Parathyroid adenoma (tissue), 2 donors: ENCODE measurements at regions not wholly inside any gene's neighbourhood (a gene's known extent, or its start where the extent isn't known, plus 50 kb on each side); places are given as distances from the start of the nearest gene placed in this dataset.

Source experiments
- H2AFZ ChIP-seq: fragments of 300-600 bp; sonication (generic); one replicate; pipeline ENCODE4 v1.7.0; 2017; ENCODE audit warnings: antibody characterized with exemption, mild to moderate bottlenecking
- H3K27ac ChIP-seq: fragments of 300-600 bp; sonication (generic); one replicate; pipeline ENCODE4 v1.7.0; 2017
- H3K27me3 ChIP-seq: fragments of 300-600 bp; sonication (generic); one replicate; pipeline ENCODE4 v1.7.0; 2017; ENCODE audit warnings: low read length; ENCODE audit not compliant: control insufficient read depth, insufficient read depth
- H3K36me3 ChIP-seq: fragments of 300-600 bp; sonication (generic); one replicate; pipeline ENCODE4 v1.7.0; 2017; ENCODE audit warnings: low read length; ENCODE audit not compliant: control insufficient read depth, insufficient read depth
- H3K4me1 ChIP-seq: fragments of 300-600 bp; sonication (generic); one replicate; pipeline ENCODE4 v1.7.0; 2017; ENCODE audit warnings: control low read depth
- H3K4me2 ChIP-seq: fragments of 300-600 bp; sonication (generic); one replicate; pipeline ENCODE4 v1.7.0; 2017; ENCODE audit warnings: low read length
- H3K4me3 ChIP-seq: fragments of 300-600 bp; sonication (generic); one replicate; pipeline ENCODE4 v1.7.0; 2017; ENCODE audit warnings: low read depth, low read length
- H3K79me2 ChIP-seq: fragments of 300-600 bp; sonication (generic); one replicate; pipeline ENCODE4 v1.7.0; 2017; ENCODE audit warnings: control low read depth
- H3K9ac ChIP-seq: fragments of 300-600 bp; sonication (generic); one replicate; pipeline ENCODE4 v1.7.0; 2017; ENCODE audit warnings: mild to moderate bottlenecking
- H3K9me3 ChIP-seq: fragments of 300-600 bp; sonication (generic); one replicate; pipeline ENCODE4 v1.7.0; 2017; ENCODE audit warnings: low read length; ENCODE audit not compliant: control insufficient read depth
- TF ChIP-seq, protein P1 (sequence below): fragments of 300-600 bp; sonication (generic); IDR thresholded peaks from one replicate; pipeline ENCODE4 v1.7.0; 2017; ENCODE audit warnings: antibody characterized with exemption, mild to moderate bottlenecking
- donor health status: primary hyperparathyroidism.

DNA sequence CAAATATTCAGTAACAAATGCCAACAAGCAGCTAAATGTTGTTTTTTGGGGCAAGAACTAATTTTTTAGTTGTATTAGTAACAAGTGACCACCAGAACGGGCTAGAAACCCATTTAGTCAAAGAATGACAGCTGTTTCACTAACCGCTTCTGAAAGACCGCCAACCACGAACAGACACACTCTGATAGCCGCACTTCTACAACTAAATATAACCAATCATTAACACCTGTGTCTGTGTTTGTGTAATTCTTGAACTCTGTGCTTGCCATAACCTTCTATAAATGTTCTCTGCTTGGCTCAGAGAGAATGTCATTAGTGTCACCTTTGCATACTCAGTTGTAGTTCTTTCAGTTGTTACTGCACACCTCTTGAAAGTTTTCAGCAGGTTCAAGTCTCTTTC, 526.3 kb upstream of the LRRTM1 start:
- H2AFZ ChIP-seq, result no peak overlapping the region
- no peaks in the 10 kb centered on the region for H3K9me3 ChIP-seq
- H3K27ac ChIP-seq, result no peak overlapping the region
- H3K4me1 ChIP-seq, result no peaks in the 10 kb centered on the region
- TF ChIP-seq, protein P1, sequence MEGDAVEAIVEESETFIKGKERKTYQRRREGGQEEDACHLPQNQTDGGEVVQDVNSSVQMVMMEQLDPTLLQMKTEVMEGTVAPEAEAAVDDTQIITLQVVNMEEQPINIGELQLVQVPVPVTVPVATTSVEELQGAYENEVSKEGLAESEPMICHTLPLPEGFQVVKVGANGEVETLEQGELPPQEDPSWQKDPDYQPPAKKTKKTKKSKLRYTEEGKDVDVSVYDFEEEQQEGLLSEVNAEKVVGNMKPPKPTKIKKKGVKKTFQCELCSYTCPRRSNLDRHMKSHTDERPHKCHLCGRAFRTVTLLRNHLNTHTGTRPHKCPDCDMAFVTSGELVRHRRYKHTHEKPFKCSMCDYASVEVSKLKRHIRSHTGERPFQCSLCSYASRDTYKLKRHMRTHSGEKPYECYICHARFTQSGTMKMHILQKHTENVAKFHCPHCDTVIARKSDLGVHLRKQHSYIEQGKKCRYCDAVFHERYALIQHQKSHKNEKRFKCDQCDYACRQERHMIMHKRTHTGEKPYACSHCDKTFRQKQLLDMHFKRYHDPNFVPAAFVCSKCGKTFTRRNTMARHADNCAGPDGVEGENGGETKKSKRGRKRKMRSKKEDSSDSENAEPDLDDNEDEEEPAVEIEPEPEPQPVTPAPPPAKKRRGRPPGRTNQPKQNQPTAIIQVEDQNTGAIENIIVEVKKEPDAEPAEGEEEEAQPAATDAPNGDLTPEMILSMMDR, result no peak
- no peaks in the 10 kb centered on the region for H3K27me3 ChIP-seq
- no peak overlapping the region for H3K4me2 ChIP-seq
- H3K9ac ChIP-seq, result no peak overlapping the region
- H3K79me2 ChIP-seq, result no peaks in the 10 kb centered on the region
- no peak overlapping the region for H3K4me3 ChIP-seq
- H3K36me3 ChIP-seq, result no peaks in the 10 kb centered on the region

DNA sequence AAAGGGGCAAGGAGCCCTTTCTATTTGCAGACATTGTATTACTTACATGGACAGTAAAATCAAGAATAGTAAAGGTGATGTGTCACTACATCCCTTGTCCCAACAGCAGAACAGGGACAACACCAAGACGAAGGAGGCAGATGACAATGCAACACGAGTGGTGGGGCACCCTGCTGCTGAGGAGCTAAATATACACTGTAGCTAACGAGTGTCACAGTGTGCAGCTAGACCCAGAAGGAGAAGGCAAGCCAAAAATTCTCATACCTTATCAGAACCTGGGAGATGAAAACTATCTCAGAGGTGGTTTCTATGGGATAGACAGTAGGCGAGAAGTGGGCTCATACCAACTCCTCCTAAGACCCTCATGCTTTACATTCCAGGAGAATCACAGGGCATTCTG, 518.4 kb upstream of the LRRTM1 start:
- H3K4me3 ChIP-seq, result no peak overlapping the region
- no peak overlapping the region for H2AFZ ChIP-seq
- no peaks in the 10 kb centered on the region for H3K79me2 ChIP-seq
- no peak overlapping the region for H3K9ac ChIP-seq
- no peaks in the 10 kb centered on the region for H3K4me1 ChIP-seq
- TF ChIP-seq, protein P1, result no peak
- H3K4me2 ChIP-seq, result no peak overlapping the region
- H3K36me3 ChIP-seq, result no peaks in the 10 kb centered on the region
- no peaks in the 10 kb centered on the region for H3K9me3 ChIP-seq
- no peak overlapping the region for H3K27ac ChIP-seq
- no peaks in the 10 kb centered on the region for H3K27me3 ChIP-seq

DNA sequence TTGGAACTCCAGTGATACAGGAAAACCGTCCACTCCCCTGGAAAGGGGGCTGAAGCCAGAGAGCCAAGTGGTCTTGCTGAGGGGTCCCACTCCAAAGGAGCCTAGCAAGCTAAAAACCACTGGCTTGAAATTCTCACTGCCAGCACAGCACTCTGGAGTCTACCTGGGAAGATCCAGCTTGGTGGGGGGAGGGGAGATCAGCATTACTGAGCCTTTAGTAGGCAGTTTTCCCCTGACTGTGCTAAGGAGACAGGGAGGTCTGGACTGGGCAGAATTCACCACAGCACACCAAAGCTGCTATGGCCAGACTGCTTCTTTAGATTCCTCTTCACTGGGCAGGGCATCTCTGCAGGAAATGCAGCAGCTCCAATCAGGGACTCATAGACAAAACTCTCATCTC, 510.7 kb upstream of the LRRTM1 start:
- H3K4me2 ChIP-seq, result no peak overlapping the region
- H3K79me2 ChIP-seq, result no peaks in the 10 kb centered on the region
- no peak overlapping the region for H2AFZ ChIP-seq
- no peaks in the 10 kb centered on the region for H3K9me3 ChIP-seq
- no peak overlapping the region for H3K4me3 ChIP-seq
- H3K36me3 ChIP-seq, result no peaks in the 10 kb centered on the region
- H3K27ac ChIP-seq, result no peak overlapping the region
- H3K27me3 ChIP-seq, result no peaks in the 10 kb centered on the region
- no peak overlapping the region for H3K9ac ChIP-seq
- no peaks in the 10 kb centered on the region for H3K4me1 ChIP-seq
- TF ChIP-seq, protein P1, result no peak

DNA sequence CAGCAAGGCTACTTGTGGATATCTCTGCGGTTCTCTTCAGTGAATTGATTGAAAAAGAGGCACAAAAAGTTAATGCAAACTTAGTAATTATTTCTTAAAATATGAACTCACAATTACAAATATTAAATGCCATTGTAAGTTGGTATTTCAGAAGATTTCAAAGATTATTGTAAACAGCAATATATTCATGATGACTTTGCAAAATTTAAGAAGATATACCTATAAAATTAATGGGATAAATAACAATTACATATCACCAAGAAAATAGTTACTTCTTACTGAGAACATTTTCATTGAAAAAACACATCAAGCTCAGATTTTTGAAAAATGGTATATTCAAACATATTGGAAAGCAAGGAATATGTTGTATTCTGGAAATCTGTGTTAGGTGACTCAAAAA, 482.0 kb upstream of the LRRTM1 start:
- no peak overlapping the region for H3K9ac ChIP-seq
- no peaks in the 10 kb centered on the region for H3K36me3 ChIP-seq
- H3K4me3 ChIP-seq, result no peak overlapping the region
- TF ChIP-seq, protein P1, result no peak
- H3K27ac ChIP-seq, result no peak overlapping the region
- H2AFZ ChIP-seq, result no peak overlapping the region
- H3K4me1 ChIP-seq, result no peaks in the 10 kb centered on the region
- H3K27me3 ChIP-seq, result no peaks in the 10 kb centered on the region
- no peaks in the 10 kb centered on the region for H3K9me3 ChIP-seq
- H3K79me2 ChIP-seq, result no peaks in the 10 kb centered on the region
- H3K4me2 ChIP-seq, result no peak overlapping the region

DNA sequence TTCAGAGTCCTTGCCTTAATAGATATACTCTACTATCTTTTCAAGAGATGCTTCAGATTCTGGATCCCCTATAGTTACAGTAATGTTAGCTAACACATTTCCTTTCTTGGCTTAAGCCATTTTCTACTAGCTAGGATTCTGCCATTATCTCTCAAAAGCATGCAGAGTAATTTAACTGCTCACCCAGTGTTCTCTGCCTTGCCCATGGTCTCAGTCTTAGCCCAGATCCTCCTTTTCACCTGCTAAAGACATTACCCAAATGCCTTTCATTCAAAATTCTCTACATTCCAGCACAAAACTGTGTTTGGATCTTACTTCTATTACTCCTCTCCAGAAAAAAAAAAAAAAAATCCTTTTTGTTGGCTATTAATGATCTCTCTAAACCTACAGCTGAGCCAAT, 474.2 kb upstream of the LRRTM1 start:
- Histone ChIP-seq H3K27ac (no peak overlapping the region), H3K9me3 (no peaks in the 10 kb centered on the region), H3K4me1 (no peaks in the 10 kb centered on the region), H3K9ac (no peak overlapping the region), H3K27me3 (no peaks in the 10 kb centered on the region), H3K36me3 (no peaks in the 10 kb centered on the region), H2AFZ (no peak overlapping the region), H3K4me2 (no peak overlapping the region), H3K79me2 (no peaks in the 10 kb centered on the region), H3K4me3 (no peak overlapping the region)
- TF ChIP-seq, protein P1, result no peak
